ENCODE measurements at regions not wholly inside any gene's neighbourhood (a gene's known extent, or its start where the extent isn't known, plus 50 kb on each side); places are given as distances from the start of the nearest gene placed in this dataset.
"Not testable (repeated sequence)": the region's sequence is repeated elsewhere in the genome, so short reads cannot be mapped to it uniquely, and the experiment has no call there.

DNA sequence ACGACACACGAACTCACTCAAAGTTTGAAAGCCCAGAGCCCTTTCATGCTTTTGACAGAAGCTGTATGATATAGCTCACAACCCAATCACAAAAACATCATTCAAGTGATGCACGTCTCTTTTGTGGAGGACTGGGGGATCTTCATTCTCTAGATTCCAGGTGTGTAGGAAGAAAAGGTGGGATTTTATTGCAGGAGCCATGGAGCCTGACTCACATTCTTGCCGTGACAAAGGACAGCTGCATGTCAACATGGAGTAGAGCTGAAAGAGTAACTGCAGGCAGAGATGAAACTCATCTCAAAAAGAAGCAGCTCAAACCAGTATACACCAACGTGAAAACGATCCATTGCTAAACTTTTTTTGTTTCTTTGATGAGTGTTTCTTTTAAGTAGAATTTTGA, 50.9 kb upstream of the PDE1A start:
- DNase-seq, result no peak

DNA sequence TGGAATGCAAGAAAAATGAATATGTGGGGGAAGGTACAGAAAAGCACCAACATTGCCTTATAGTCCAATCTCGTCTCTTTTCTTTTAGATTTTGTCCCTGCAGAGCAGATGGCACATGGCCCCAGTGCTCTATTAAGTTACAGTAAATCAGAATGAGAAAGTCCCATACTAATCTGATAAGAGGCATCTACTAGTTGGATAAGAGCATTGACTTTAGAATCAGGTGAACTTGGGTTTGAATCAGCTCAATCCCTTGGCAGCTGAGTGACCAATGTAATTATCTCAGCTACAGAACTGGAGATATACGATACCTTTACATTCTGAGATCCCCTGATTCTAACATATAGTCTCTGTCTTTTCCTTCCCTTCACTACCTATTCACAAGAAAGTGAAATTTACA, 54.8 kb upstream of the PDE1A start:
- no peak for DNase-seq

DNA sequence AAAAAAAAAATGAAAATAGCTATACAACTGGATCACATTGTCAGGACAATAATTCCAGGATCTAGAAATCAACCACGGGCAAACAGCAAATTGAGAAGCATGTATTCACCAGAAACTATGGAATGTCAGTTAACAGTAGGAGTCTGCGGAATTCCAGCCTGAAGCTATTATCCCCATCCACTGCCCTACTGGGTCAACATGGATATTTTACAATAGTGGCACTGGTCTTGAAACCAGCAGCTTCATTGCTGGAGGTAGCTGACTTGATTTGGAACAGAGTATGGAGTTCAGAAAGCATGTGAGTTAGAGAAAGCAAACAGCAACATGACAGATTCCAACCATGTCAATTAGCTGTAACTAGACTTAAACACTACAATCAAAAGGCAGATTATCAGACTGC, 55.7 kb upstream of the PDE1A start:
- no peak for DNase-seq

DNA sequence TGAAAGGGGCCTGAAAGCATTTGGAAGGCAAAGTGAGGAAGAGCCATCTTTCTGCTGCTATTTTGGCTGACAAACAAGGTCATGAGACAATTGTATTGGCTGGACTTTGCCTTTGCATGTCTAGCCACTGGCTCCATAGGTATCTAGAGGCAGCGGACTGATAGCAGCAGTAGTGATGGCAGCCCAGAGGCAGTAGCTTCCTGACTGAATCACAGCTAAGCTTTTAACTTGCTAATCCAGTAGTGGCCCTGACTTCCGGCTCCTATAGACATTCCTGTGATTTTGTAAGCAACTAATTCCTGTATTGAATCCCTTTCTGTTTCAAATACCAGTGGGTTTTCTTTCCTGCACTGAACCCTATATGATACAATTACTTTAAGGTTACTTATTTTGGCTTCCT, 69.8 kb upstream of the PDE1A start:
- no peak for DNase-seq

DNA sequence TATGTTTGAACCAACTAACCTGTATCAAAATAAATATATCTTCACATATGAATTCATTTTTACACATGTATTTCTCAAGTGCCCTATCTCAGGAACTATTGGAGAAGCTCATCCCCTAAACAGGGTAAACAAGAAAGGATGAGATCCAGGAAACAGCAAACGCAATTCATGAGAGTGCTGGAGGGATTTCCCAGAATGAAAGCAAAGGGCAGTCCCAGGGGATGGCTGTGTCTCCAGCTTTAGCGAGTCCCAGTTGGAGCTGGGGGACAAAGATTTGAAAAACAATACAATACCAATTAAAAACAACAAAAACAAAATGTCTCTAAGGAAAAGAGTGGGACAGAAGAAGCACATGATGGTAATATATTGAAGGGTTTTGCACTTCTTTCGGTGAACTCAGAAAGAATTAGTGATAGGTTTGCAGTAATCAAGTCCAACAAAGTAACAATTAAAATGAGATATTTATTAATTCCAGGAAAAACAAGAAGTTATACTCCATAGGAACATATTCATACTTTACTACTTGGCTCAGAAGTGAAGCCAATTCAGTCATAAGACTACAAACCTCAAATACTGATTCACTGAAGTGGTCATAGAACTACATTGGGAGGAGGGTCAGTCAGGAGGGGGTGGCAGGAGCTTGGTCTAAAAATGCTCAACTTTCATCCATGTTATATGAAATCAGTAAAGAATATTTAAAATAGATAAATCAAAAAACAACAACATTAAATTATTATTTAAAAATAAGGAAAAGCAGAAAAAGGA, 73.1 kb upstream of the PDE1A start:
- DNase-seq, result no peak

DNA sequence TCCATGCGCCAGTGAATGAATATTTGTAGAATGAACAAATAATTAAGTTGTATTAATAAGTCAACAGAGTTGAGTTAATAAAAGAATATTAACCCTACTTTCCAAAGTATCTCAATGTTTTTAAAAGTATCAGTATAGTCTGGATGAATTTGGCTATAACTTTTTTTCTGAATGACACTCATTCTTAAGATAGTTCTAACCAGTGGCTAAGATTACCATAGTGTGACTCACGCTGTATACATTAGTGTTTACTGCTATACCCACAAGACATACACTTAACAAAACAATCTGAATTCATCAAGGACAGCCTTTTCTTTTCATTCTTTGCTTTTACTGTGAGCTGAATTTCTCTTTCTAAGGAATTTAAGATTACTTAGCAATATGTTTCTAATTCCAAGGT, 77.0 kb upstream of the PDE1A start:
- DNase-seq, result no peak

DNA sequence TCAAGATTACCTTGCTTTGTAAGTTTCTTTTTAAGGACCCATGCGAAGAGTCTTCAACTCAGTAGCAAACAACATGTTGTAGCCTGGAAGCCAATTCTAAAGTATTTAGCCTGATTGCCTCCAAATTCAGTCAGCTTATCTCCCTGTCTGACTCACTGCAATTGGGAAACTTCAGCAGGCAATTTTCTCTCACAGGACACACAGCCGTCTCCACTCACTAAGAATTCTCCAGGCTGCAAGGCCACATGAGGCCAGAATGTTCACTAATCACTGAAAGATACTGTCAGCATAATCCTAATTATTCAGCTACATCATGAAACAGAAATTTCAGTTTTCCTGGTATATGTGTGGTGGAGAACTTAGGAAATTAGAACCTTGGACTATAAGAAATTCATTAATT, 78.1 kb upstream of the PDE1A start:
- DNase-seq, result no peak

DNA sequence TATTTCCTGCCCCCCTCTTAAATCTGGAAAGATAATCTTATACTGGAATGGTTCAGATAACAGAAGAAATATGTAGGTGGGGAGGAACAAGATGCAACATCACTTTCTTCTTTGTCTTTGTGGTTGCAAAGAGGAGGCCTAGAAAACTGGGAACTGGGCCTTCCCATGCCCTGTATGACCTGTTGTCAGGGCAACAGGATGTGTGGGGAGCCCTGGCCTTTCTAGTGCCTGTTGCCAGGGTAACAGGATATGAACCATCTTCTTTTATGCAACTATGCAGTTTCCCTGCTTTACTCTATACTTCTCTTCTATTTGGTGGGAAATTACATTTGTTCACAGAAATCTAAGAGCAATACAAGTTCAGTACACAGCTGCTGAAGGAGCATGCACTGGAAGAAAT, 79.8 kb upstream of the PDE1A start:
- DNase-seq, result no peak

DNA sequence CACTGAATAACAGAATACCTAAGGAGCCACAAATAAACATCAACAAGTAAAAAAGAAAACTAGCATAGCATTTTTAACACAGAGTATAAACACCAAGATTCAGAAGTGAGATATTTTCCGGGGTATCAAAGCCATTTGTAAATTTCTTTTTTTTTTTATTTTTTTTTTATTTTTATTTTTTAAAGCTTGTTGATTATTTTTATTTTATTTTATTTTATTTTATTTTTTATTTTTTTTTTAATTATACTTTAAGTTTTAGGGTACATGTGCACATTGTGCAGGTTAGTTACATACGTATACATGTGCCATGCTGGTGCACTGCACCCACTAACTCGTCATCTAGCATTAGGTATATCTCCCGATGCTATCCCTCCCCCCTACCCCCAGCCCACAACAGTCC, 81.7 kb upstream of the PDE1A start:
- DNase-seq, result not testable (repeated sequence)

DNA sequence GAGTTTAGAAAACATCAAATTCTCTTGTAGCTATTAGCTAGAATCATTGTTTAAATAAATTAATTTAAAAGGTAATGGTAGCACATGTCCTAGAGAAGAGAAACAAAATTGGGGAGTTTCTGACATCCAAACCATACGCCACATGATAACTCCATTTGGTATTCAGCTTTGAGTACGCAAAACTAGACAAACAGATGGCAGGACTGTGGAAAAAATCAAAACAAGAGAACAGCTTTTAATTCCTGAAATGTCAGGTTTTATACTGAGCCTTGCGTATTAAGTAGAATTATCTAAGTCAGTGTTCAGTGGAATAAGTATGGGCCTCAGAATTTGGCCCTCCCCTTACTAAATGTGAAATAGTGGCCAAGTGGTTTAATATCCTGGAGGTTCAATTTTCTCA, 82.4 kb upstream of the PDE1A start:
- no peak for DNase-seq

DNA sequence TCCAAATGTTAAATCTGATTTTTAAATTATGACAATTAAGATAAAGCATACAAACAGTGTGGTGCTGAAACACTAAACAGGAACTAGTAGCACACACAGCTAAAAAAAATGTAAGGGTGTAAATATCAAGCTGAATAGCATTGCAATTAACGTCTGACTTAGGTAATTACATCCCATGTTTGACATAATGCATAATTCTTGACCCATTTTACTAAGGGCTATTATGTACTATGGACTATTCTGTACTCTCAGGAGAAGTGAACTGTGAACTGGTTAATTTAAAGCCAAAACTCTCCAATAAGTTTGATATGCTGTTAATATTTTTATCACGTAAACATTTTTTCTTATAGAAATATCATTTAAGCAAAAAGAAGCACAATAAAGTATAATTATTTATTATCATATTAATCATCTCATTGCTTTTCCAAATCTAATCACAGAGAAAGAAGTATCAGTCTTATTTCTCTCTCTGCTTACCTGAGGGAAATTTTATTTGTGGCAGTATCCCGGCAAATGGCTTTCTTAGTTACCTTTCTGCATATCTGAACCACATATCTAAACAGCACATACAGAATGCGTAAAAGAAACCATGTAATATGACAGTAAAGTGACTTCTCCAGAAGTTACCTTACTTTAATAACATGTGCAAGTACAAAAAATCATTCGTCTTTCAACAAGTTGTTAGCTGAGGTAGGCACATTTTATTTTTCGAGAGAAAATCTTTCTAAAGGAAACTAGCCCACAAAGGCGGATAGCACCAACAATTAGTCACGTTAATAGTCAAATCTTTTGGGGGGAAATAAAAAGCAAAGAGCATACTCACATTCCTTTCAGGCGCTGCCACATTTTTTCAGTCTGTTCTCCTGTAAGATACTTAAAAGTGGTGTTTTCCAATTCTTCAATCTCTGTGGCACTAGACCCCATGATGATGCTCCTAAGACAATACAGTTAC, 94.9 kb upstream of the PDE1A start:
- DNase-seq, result no peak

DNA sequence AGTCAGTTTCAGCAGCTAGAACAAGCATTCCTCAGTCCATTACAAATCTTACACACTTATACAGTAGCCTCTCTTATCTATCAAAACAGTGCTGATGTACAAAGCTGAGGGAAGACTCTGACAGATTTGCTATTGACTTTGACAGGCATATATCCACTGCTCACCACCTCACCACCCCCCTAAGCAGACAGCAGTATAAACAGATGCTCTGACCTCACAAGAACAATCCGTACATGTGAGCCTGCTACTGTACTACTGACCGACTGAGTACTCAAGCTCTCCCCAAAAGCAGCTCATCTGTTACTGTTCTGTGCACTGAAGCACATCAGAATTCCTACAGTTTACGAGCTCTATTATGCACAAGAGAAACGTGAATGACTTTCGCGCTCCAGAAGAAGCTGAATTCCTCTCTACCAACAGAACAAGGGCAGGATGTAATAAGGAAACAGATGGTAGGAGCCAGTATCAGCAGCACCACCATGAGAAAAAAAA, 95.6 kb upstream of the PDE1A start:
- DNase-seq, result no peak

DNA sequence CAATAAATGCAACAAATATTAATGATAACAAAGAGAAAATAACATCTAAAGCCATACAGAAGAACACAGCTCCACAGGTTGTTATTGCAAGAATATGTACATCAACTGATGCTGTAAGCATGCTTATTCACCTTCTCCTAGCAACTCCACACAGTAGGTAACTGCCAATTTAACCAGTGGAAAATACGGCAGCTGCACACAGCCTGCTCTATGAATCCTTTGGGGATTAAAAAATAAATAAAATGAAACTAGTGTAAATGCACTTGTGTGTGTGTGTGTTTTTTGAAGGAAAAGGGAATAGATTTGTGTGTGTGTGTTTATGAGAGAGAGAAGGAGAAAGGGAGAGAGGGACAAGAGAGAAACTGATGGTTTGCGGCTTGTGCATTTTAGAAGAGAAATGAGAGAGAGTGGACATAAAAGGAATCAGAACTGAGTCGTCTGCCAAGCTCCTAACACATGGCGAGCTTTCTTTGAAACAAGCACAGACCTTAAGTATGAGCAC, 96.2 kb upstream of the PDE1A start:
- no peak for DNase-seq

DNA sequence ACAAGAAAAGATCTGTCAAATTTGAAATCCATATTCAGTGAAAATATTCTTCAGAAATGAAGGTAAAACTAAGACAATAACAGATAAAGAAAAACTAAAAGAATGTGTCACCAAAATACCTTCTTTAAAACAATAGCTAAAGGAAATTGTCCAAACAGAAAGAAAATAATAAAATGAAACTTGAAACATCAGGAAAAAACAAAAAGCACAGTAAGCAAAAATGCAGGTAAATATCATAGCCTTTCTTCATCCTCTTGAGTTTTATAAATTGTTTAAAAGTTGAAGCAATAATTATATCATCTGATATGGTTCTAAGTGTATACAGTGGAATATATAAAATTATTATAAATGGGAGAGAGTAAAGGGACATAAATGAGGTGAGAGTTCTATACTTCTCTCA, 103.8 kb upstream of the PDE1A start:
- DNase-seq, result no peak

DNA sequence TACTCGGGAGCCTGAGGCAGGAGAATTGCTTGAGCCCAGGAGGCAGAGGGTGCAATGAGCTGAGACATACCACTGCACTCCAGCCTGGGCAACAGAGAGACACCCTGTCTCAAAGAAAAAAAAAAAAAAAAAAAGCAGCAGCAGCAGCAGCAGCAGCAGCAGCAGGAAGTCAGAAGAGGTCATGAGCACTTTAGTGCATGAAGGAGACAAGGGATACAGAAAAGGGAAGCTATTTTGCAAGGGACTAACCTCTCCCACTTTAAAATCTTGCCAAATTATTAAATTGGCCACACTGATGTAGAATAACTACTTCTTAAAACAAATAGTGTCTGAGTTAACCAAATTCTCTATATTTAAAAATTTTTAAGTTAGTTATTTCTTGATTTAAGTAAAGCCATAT, 113.4 kb upstream of the PDE1A start:
- DNase-seq, result no peak

DNA sequence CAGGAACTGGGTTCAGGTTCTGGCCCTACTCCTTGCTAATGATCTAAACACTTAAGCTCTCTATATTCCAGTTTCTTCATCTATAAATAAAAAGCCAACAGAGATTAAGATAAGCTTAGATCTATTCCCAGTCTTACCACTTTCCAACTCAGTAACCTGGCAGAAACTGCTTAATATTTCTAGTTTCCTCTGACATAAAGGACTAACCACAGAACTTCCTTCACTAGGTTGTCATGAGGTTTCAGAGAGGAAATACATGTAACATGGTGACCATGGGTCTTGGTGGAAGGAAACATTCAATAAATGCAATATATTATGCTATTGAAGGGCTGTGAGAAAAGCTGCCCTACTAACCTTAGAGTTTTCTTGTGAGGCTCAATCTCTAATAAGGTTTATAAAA, 114.4 kb upstream of the PDE1A start:
- DNase-seq, result no peak

DNA sequence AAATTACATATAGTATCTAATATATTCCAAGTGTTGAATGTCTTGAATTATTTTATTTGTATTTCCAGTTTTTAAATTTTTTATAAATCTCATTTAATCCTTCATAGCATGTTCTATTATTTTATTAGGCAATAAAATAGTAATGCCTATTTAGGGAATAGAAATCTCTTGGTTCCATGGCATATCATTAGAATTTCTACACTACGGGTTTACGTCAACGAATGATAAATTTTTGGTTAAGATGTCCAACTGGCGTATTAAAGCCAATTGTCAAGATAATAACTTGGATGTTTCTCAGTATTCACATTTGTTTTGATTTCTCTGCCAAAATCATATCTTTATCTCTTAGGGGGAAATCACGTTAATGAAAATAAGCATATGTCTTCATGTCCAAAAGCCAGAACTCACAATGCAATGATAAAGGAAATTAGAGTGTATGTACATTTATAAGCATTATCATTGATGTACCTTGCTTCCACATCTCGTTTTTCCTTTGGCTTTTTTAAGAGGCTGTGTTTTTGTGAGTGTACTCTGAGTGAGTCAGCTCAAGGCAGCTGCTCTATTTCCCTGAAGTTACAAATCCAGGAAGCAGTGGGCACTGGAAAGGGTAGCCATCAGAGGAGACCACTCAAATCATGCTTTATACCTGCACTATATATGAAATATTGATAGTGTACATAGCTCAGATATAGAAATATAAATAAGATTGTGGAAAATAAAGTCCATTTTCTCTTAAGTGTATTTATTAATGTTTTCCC, 115.8 kb upstream of the PDE1A start:
- no peak for DNase-seq

DNA sequence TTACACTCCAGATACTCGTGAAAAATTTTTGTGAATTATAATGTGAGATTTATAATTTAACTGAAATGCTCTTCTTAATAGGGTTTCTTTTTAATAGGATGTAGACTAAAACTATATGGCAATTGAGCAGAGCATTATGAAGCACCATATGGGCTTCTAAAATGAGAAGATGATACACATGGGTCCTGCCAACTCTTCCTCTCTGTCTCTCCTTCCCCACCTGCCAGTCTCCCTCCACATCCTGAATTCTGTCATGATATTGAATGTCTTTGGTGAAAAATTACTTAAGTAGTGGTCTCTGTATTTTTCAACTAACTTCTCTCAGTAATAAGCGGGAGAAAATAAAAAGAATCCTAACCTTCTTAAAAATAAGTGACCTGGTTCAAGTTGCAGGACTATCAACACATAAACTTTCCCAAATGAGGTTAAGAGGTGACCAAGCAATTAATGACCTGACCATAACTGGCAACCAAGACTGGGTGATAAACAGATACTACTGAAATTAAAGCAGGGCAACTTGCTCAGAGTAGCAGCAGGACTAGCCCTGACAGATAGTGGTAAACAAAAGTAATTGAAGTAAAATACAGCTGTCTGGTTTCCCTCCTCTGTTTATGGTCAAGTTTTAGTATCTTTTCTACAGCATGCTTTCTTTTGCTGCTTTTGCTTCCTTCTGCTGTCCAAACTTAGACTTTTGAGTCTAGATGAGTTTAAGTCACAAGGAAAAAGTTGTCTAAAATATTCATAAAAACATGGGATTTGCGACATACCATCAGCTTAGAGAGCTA, 117.1 kb upstream of the PDE1A start:
- DNase-seq, result no peak

DNA sequence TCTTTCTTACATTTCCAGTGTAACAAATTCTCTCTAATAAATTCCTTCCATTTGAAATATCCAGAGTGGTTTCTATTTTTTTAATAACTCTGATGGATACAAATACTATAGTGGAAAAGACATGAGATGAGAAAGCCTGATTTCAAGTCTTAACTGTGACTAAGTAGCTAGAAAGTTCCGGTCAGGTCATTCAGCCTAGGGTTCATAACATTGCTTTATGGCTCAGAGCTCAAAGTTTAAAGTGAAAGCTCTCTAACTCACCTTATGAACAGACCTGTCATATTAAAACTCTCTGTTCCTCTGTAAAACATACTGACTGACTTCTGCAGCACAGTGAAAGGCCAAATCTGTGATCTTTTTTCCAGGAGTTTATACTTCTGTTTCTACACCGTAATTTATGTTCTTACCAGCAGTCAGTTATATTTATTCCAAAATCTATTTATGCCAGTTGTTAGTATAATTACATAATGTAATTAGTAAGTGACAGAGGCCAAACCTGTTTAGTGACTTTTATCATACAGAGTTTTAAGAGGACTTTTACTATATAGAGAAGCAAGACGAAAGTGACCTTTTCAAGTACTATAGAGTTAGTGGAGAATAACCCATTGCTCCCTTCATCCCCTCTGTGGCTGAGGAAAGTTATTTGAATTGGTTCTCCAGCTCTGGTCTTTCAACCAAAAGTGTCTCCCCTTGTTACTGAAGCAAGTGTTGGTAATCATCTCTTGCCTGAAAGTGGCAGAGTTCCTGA, 118.8 kb upstream of the PDE1A start:
- no peak for DNase-seq

DNA sequence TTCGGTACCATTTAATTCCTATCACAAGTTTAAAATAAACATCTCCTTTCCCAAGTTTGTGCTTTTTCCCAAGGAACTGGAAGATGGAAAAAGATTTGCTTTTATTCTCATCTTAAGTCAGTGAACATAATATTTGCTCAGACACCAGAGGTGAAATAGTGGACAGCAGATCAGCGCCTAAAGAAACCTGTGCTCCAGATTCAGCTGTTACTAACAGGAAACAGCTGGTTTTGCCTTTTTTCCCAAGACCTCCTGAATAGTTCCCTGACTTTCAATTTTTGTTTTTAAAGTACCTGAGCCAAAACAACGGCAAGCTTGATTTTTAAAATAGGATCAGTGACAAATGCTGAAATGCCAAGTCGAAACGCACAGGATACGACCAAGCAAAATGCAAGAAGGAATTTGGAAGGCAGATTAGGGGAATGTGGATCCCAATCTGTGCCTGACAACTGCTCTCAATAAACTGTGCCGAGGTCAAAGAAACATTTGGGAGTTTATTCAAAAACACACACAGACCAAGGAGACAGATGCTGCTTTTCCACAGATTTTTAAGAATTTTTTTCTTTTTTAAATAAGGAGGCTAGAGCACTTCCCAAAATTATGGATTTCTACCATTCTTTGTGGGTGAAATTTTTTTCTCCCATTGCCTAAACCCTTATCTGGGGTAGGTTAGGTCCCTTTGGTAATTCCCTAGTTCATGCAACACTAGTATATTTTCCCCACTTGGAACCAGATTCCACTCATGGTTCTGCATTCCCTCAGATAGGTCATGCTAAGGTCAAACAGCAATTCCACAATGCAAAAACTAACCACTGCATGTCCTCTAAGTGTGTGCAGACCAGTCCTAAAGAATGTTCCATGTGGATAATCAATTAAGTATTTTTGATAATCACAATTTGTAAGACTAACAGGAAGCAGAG, 121.5 kb upstream of the PDE1A start:
- no peak for DNase-seq
